T-helper 22 cell (primary cell): ENCODE measurements at regions not wholly inside any gene's neighbourhood (a gene's known extent, or its start where the extent isn't known, plus 50 kb on each side); places are given as distances from the start of the nearest gene placed in this dataset.
"Not testable (repeated sequence)": the region's sequence is repeated elsewhere in the genome, so short reads cannot be mapped to it uniquely, and the experiment has no call there.

ENCODE experiments used
- DNase-seq: peaks from one replicate; pipeline ENCODE4 v3.0.0-alpha.2; 2020; ENCODE audit warnings: low read depth

DNA sequence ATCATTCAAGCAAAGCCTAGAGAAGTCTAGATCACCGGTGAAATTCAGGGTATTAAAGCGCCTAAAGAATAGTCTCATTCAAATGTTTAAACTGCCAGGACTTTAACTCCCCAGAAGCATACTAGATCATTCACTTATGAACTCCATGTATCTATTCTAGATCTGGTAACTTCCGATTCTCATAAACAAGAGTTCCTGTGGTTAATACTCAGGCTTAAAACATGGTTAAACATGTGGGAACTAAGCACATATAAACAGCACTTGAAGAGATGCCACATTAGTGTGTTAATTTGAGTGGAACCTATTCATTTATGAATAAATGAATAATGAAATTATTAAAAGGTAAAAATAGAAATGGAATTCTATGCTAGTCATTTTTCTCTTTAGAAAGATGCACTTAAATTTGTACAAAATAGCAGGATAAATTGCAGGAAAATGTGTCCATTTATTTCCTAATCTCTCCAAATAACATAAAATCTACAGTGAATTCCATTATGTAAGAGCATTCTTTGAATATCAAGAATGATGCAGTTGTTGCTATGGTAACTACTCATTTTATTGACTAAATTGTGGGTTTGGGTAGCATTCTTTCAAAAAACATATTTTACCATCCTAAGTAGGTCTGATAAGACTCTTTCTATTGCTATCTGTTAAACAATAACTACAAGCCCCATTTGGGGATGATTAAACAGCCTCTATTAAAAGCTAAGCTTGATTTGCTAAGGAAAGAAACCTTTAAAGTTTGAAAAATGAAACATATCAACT lies 147.6 kb upstream of the TMEM168 start:
- no peak for DNase-seq

DNA sequence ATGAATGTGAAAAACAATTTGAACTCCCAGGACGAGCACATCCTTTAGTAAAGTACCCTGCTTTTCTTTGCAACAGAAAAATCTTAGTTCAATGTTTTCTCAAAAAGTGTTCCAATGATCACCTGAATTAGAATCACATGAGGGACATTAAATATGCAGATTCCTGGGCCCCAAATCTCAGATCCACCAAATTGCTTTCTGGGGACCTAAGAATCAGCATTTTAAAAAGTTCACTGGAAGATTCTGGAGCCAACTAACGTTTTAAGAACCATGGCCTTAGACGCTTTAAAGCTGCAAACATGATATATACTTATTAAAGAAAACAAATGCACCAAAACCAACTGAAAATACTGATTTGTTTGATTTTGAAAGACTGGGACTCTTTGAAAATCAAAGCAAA lies 143.4 kb upstream of the TMEM168 start:
- no peak for DNase-seq

DNA sequence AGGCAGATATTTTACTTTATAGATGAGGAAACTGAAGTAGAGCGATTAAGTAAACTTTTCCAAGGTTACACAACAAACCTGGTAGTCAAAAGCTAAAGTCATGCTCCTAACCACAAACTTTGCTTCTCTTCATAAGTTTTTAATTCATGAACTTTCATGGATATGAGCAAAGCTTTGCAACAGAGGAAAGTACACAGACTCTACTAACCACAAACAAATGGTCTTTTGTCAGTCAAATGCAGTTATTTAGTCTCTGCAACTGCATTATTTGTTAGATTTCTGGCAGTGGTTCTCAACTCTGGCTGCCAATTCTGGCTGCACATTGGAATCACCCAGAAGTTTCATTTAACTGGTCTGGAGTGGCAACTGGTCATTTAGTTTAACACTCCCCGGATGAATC lies 140.6 kb upstream of the TMEM168 start:
- no peak for DNase-seq

DNA sequence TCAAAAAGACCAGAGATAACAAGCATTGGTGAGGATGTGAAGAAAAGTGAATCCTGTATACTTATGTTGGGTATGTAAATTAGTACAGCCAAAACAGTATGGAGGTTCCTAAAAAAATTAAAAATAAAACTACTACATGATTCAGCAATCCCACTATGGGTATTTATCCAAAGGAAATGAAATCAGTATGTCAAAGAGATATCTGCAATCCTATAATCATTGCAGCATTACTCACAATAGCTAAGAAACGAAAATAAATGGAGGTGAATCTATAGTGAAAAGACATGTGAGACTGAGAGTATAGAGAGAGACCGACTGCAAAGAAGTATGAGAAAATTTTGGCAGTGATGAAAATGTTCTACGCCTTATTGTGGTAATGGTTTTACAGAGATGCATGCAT lies 139.2 kb upstream of the TMEM168 start:
- DNase-seq = no peak

DNA sequence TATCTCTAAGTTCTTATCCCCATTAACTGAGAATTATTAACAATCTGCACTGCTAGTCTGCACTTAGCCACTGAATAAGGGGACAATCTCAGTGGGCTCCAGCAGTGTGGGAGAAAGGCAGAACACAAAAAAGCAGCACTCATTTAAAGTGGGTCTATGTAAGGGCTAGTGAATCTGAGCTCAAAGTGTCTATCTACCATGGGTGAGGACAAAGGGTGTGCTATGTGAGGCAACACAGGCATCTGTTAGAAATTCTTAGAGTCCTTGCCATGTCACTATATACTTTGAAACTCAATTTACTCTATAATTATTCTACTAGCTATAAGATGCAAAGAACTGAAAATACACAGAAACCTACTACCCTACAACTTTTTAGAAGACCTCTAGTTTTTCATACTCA lies 135.8 kb upstream of the TMEM168 start:
- no peak for DNase-seq

DNA sequence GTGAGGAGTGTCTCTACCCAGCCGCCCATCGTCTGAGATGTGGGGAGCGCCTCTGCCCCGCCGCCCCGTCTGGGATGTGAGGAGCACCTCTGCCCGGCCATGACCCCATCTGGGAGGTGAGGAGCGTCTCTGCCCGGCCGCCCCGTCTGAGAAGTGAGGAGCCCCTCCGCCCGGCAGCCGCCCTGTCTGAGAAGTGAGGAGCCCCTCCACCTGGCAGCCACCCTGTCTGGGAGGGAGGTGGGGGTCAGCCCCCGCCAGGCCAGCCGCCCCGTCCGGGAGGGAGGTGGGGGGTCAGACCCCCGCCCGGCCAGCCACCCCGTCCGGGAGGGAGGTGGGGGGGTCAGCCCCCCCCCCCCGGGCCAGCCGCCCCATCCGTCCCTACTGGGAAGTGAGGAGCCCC lies 132.4 kb upstream of the TMEM168 start:
- DNase-seq = not testable (repeated sequence)

DNA sequence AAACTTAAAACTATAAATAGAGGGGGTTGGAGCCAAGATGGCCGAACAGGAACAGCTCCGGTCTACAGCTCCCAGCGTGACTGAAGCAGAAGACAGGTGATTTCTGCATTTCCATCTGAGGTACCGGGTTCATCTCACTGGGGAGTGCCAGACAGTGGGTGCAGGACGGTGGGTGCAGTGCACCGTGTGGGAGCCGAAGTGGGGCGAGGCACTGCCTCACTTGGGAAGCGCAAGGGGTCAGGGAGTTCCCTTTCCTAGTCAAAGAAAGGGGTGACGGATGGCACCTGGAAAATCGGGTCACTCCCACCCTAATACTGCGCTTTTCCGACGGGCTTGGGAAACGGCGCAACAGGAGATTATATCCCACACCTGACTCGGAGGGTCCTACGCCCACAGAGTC lies 126.2 kb upstream of the TMEM168 start:
- DNase-seq = not testable (repeated sequence)

DNA sequence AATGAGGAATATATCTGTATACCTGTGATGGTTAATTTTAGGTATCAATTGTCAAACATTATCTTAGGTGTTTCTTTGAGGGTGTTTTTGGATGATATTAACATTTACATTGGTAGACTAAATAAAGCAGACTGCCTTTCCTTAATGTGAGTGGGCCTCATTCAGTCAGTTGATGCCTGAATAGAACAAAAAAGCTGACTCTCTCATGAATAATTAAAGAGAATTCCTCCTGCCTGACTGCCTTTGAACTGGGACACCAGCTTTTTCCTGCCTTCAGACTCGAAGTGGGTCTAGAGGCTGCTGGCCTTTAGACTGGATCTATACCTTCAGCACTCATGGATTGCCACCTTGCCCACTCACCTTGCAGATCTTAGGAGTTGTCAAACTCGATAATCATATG lies 117.9 kb upstream of the TMEM168 start:
- no peak for DNase-seq

DNA sequence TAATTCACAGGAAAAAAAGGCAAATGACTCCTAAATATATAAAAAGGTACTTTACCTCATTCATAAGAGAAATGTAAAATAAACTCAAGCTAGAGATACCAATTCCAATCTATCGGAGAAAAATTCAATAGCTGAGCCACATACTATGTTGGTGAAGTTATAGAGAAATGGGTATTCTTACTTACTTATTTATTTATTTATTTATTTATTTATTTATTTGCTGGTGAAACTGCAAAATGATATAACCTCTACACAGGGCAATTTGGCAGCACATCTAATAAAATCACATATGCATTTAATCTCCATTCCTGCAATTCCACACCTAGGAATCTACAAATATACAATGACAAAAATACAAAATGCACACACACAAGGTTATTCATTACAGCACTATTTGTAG lies 117.5 kb upstream of the TMEM168 start:
- DNase-seq = no peak

DNA sequence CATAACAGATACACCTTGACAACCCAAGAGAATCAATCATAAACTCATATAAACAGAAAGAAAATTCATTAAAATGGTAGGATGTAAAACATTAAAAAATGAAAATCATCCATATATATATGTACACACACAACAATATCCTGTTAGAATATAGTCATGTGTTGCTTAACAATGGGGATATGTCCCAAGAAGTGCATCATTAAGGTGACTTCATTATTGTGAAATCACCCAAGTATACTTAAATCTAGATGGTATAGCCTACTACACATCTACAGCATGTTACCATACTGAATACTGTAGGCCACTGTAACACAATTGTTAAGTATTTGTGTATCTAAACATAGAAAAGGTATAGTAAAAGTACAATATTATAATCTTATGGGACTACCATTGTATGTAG lies 115.8 kb upstream of the TMEM168 start:
- DNase-seq = no peak

DNA sequence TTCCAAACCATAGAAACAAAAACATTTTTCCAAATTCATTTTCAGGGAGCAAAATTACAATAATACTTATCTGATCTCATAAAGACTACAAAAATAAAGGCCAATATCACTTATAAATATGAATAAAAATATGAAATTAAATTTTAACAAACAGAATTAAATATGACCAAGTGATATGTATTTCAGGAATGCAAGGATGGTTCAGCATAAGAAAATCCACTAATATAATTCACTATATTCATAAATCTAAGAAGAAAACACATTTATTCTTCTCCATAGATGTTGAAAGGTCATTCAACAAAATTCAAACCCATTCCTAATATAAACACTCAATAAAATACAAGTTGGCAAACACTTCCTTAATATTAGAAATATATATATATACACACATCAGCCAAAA lies 115.2 kb upstream of the TMEM168 start:
- DNase-seq = no peak

DNA sequence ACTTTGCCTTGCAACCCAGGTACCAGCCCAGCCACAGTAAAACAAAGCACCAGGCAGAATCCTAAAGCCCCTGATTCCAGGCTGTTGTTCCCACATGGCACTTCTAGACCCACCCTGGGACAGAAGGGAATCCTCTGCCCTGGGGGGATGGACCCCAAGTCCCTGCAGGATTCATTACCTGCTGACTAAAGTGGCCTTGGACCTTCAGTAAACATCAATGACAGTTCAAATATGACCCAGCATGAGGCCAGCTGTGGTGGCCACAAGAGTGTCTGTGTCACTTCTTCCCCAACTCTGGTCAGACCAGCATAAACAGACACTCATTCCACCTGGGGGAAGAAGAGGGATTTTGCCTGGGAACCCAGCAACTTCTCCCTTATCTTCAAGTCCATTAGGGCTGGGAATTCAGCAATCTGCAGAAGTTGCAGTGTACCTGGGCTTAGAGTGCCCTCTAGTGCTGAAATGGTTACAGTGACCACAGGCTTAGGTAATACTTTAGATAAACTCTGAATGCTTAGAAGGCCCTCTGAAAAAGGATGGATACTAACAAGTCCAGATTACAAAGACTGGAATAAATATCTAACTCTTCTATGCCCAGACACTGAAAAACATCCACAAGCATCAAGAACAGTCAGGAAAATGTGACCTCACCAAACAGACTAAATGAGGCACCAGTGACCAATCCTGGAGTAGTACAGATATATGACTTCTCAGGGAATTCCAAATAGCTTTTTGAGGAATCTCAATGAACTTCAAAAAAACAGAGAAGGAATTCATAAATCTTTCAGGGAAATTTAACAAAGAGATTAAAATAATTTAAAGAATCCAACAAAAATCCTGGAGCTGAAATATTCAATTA lies 108.5 kb upstream of the TMEM168 start:
- no peak for DNase-seq

DNA sequence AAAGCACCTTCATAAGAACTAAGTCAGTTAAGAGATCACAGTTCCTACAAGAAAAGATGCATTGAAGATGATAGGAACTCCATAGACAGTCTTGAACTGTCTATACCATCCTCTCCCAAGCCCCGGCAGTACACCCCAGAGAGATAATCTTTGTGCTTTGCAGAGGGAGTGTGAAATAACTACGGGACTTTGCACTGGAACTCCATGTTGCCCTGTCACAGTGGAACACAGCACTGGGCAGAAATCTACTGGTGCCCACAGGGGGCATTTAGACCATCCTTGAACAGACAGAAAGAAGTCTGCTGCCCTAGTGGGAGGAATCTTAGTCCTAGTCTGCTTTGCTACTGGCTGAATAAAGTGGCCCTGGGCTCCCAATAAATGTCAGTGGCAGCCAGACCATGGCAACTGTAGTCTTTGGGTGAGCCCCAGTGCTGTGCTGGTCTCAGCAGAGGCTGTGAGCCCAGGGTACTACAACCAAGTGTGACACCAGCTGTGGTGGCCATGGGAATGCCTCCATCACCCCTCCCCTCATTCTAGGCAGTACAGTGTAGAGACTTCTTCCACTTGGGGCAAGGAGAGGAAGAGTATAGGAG lies 107.7 kb upstream of the TMEM168 start:
- no peak for DNase-seq

DNA sequence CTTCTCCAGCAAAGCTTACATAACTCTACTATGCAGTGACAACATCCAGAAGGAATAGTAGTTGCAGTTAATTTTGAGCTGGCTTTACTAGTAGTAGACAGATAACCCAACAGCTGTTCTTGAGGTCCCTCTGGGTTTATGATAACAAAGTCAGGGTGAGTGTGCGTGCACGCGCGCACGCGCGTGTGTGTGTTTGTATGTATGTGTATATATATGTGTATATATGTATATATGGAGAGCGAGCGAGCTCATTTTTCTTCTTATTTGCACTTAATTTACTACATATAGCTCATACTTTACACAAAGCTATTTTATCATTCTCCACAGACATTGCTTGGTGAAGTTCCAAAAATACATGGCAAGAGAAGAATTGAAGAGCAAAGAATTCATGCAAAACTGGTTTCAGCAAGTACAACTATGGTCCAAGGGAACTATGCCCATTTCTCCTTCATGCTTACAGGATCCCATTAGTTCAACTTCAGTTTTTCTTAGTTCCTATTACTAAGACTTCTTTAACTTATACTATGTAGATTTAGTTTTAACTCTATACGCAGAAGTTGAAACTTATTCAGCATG lies 105.9 kb upstream of the TMEM168 start:
- no peak for DNase-seq

DNA sequence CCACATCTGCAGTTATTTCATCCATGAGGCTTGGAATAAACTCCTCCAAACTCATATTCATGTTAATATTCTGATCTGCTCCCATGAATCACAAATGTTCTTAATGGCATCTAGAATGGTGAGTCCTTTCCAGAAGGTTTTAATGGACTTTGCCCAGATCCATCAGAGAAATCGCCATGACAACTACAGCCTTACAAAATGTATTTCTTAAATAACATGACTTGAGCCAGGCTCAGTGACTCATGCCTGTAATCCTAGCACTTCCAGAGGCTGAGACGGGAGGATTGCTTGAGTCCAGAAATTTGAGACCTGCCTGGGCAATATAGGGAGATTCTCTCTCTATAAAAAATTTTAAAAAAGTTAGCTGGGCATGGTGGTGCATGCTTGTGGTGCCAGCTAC lies 102.1 kb upstream of the TMEM168 start:
- DNase-seq = no peak

DNA sequence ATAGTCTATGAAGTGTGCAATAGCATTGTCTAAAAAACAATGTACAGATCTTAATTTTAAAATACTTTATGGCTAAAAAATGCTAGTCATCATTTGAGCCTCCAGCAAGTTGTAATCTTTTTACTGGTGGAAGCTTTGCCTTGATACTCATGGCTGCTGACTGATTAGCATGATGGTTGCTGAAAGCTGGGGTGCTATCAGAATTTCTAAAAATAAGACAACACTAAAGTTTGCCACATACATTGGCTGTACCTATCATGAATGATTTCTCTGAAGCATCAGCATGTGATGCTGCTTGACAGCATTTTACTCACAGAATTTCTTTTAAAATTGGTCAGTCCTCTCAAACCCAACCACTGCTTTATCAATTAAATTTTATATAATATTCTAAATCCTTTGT lies 101.5 kb upstream of the TMEM168 start:
- DNase-seq = no peak

DNA sequence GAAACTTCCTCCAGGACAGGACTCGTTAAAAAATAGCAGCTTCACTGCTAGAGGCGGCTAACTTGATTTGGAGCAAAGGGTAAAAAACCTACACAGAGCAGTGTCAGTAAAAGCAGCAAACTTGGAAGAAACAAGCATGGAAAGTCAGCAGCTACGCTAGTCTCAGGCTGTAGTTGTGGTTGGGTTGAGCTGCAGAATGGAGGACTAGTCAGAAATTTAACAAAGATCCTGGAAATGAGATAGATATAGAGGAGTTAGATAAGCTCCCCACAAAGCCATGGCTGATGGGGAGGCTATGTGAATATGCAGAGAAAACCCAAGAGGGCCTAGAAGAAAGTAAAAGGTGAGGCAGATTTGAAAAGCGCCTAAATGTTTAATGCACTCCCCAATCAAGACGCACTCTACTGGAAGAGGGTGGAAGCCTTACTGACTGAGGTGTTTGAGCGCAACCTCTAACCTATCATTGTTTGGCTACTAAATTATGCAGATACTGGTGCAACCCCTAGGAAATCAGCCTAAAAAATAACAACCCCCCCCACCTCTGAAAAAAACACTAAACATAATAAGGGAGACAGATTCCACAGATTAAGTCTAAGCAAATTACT lies 99.7 kb upstream of the TMEM168 start:
- no peak for DNase-seq

DNA sequence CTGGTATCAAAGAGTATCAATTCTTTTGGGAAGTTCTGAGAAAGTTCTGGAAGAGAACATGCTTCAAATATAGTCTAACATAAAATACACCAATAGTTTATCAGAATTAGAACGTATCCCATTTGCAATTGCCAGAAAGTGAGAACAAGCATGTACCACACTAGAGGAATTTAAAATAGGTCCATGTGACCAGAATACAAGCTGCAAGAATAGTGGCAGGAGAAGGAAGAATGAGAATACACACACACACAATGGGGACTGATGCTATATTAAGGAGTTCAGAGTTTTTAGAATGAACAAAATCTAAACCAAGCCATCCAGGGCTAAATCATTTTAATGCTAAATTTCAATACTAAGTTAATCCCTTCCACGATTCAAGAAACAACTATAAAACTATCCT lies 99.1 kb upstream of the TMEM168 start:
- no peak for DNase-seq

DNA sequence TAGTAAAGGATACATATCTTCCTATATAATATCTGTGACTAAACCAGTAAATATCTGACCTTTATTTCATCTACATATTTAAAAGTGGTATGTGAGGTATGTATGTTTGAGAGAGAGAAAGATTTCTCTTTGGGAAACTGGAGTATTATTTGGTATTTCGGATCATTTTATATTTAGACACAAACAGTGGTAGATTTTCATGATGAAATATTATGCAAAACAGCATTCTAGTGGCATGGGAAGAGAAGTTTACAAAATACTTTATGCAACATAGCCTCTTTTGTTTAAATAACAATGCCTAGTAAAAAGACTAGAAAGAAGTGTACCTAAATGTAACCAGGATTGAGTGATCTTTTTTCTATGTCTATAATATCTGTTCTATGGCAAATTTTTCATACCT lies 98.6 kb upstream of the TMEM168 start:
- no peak for DNase-seq

DNA sequence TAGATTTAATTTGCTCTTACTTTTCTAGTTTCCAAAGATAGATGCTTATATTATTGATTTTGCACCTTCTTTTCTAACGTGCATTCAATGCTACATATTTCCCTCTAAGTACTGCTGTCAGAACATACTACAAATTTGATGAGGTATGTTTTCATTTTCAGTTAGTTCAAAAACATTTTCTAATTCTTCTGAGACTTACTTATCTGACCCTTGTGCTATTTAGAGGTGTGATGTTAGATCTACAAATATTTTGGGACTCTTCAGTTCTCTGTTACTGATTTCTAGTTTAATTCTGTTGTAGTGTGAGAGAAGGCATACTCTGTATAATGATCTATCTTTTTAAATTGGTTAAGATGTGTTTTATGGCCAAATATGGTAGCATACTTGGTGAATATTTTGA lies 97.8 kb upstream of the TMEM168 start:
- DNase-seq = no peak

DNA sequence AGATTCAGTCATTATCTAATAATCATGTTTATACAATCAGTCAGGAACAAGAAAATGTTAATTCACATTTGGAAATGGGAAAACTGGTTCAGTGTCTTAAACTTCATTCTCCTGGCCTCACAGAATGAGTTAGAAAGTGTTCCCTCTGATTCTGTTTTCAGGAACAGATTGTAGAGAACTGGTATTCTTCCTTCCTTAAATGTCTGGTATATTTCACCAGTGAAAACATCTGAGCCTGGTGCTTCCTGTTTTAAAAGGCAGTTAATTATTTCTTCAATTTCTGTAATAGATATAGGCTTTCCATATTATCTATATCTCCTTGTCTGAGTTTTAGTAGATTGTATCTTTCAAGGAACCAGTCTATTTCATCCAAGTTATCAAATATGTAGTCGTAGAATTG lies 97.1 kb upstream of the TMEM168 start:
- DNase-seq = no peak

DNA sequence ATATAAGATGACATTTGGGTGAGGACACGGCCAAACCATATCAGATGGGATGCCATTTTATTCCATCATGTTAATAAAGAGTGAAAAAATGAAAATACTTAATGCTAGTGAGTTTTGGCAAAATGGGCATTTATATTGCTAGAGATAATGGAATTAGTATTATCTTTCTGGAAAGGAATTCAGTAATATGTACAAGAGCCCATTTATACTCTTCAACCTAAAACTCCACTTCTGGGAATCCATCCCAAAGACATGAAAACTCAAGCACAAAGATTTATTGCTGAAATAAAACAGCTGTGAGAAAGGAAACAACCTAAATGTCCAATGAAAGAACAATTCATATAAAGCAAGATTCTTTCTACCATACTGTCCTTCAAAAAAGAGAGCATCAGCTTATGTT lies 96.0 kb upstream of the TMEM168 start:
- no peak for DNase-seq
